ENCODE measurements at regions not wholly inside any gene's neighbourhood (a gene's known extent, or its start where the extent isn't known, plus 50 kb on each side); places are given as distances from the start of the nearest gene placed in this dataset.

DNA sequence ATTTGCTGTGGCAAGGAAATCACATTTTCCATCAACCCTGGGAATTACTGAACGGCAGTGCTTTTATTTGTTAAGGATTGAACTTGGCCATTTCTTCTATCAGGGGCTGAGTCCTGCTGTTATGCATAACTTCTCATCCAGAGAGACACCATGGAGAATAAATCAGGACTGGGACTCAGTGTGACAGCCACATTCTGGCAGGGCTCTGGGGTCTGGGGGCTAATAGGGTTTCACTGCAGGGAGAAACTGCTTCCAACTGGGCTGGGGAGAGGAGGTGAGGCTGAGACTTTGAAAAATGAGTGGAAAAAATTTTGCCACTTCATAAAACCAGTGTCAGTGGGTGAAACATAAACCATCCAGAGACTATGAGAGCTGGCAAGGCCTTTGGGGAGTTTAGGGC, 95.7 kb upstream of the ALDH1B1 start:
- 77% methylated on average over 1 of the region's 1 CpG for WGBS
- no peak for DNase-seq (ENCODE audit: low spot score)
- H3K4me1 ChIP-seq (ENCODE audit: control insufficient read depth in 4 of 4, insufficient read depth in 4 of 4, low read length in 3 of 4): no peaks in the 10 kb centered on the region
- H3K9ac ChIP-seq (ENCODE audit: low read depth in 1 of 2, low read length in 2 of 2): no peak overlapping the region
- no peak overlapping the region for H3K4me3 ChIP-seq (ENCODE audit: low read depth in 1 of 3, low read length in 3 of 3)
- H3K36me3 ChIP-seq (ENCODE audit: control insufficient read depth in 4 of 4, insufficient read depth in 3 of 4, low read depth in 1 of 4, low read length in 3 of 4): no peaks in the 10 kb centered on the region
- no peaks in the 10 kb centered on the region for H3K27me3 ChIP-seq (ENCODE audit: control insufficient read depth in 4 of 4, insufficient read depth in 4 of 4, low read length in 3 of 4)
- H3K9me3 ChIP-seq (ENCODE audit: control insufficient read depth in 4 of 4, low read length in 3 of 4): no peaks in the 10 kb centered on the region
- H3K27ac ChIP-seq (ENCODE audit: low read depth in 1 of 2, low read length in 2 of 2): no peak overlapping the region
- TF ChIP-seq EGR1 (IDR thresholded peaks at IDR 0.05; ENCODE audit: low read depth in 2 of 2): no peak
- no peak for TF ChIP-seq MAX (IDR thresholded peaks at IDR 0.05)
- no peak for TF ChIP-seq FOXA2 (IDR thresholded peaks at IDR 0.05)
- no peak for TF ChIP-seq RXRA (IDR thresholded peaks at IDR 0.05)
- TF ChIP-seq JUND (IDR thresholded peaks at IDR 0.05): no peak
- TF ChIP-seq, protein P1, sequence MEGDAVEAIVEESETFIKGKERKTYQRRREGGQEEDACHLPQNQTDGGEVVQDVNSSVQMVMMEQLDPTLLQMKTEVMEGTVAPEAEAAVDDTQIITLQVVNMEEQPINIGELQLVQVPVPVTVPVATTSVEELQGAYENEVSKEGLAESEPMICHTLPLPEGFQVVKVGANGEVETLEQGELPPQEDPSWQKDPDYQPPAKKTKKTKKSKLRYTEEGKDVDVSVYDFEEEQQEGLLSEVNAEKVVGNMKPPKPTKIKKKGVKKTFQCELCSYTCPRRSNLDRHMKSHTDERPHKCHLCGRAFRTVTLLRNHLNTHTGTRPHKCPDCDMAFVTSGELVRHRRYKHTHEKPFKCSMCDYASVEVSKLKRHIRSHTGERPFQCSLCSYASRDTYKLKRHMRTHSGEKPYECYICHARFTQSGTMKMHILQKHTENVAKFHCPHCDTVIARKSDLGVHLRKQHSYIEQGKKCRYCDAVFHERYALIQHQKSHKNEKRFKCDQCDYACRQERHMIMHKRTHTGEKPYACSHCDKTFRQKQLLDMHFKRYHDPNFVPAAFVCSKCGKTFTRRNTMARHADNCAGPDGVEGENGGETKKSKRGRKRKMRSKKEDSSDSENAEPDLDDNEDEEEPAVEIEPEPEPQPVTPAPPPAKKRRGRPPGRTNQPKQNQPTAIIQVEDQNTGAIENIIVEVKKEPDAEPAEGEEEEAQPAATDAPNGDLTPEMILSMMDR (IDR thresholded peaks at IDR 0.05; ENCODE audit: low read depth, low read length, missing input control): no peak
- TF ChIP-seq HNF4G (IDR thresholded peaks at IDR 0.05): no peak
- TF ChIP-seq REST (IDR thresholded peaks at IDR 0.05): no peak
- no peak for TF ChIP-seq SP1 (IDR thresholded peaks at IDR 0.05)
- no peak for TF ChIP-seq NR2F2 (IDR thresholded peaks at IDR 0.05)
- TF ChIP-seq TAF1 (conservative IDR thresholded peaks at IDR 0.05): no peak
- no peak for TF ChIP-seq ZBTB33 (IDR thresholded peaks at IDR 0.05)

DNA sequence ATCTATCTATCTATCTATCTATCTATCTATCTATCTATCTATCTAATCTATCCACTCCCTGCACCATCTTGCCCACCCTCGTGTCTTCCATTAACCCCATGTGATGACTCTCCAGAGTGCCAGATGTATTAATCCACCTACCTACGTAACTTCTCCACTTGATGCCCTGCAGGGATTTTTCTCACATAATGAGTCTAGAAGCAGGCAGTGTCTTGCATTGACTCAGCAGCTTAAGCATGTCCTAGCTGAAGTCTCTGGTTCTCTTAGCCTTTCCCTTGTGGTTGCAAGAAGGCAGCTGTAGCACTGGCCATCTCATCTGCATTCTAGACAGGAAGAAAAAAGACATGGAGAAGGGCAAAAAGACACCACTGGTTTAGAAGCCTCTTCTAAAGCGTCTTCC, 96.7 kb upstream of the ALDH1B1 start:
- no peak for TF ChIP-seq GABPA (IDR thresholded peaks at IDR 0.05 in 1 of 2, conservative IDR thresholded peaks at IDR 0.05 in 1 of 2)
- TF ChIP-seq FOXA2 (IDR thresholded peaks at IDR 0.05): no peak
- no peak for TF ChIP-seq YY1 (IDR thresholded peaks at IDR 0.05)
- no peak for TF ChIP-seq TAF1 (conservative IDR thresholded peaks at IDR 0.05)
- TF ChIP-seq HNF4G (IDR thresholded peaks at IDR 0.05): no peak
- no peak for TF ChIP-seq REST (IDR thresholded peaks at IDR 0.05)
- TF ChIP-seq HNF4A (conservative IDR thresholded peaks at IDR 0.05): no peak

More for the DNA sequence above, 96.7 kb upstream of the ALDH1B1 start:
- no peaks in the 10 kb centered on the region for H3K9me3 ChIP-seq (ENCODE audit: control insufficient read depth in 4 of 4, low read length in 3 of 4)
- 80% methylated on average over 3 of the region's 3 CpGs for WGBS
- DNase-seq (ENCODE audit: low spot score): no peak
- H3K4me1 ChIP-seq (ENCODE audit: control insufficient read depth in 4 of 4, insufficient read depth in 4 of 4, low read length in 3 of 4): no peaks in the 10 kb centered on the region
- no peak overlapping the region for H3K27ac ChIP-seq (ENCODE audit: low read depth in 1 of 2, low read length in 2 of 2)
- H3K27me3 ChIP-seq (ENCODE audit: control insufficient read depth in 4 of 4, insufficient read depth in 4 of 4, low read length in 3 of 4): no peaks in the 10 kb centered on the region
- no peaks in the 10 kb centered on the region for H3K36me3 ChIP-seq (ENCODE audit: control insufficient read depth in 4 of 4, insufficient read depth in 3 of 4, low read depth in 1 of 4, low read length in 3 of 4)
- no peak overlapping the region for H3K4me3 ChIP-seq (ENCODE audit: low read depth in 1 of 3, low read length in 3 of 3)
- H3K9ac ChIP-seq (ENCODE audit: low read depth in 1 of 2, low read length in 2 of 2): no peak overlapping the region

Data from liver (tissue), 8 donors.